WTC11 (cell line): ENCODE measurements at regions not wholly inside any gene's neighbourhood (a gene's known extent, or its start where the extent isn't known, plus 50 kb on each side); places are given as distances from the start of the nearest gene placed in this dataset.

Source experiments
- ATAC-seq: fragments of 200-7000 bp; cut with Tn5 transposase; 2 replicates; pipeline ENCODE4 v1.10.0; 2021; ENCODE audit warnings: mild to moderate bottlenecking, moderate library complexity
- CTCF ChIA-PET: fragments of 300-600 bp; sonication (Branson Sonifier 250); formaldehyde crosslinking; loops from one replicate; lab custom pipeline; 2021; ENCODE audit warnings: antibody characterized with exemption; lab: Charles Lee
- POLR2A ChIA-PET: fragments of 350-600 bp; sonication (Branson Sonifier 250); formaldehyde crosslinking; loops from one replicate; lab custom pipeline; 2021; ENCODE audit warnings: antibody characterized with exemption; lab: Charles Lee
- DNase-seq: peaks from one replicate; pipeline ENCODE4 v3.0.0; 2021; ENCODE audit warnings: low spot score
- H3K27ac Mint-ChIP-seq: 2 replicates; pipeline ENCODE4 v1.8.0; 2021; ENCODE audit warnings: mixed read lengths
- H3K27me3 Mint-ChIP-seq: 2 replicates; pipeline ENCODE4 v1.8.0; 2021; ENCODE audit warnings: low read depth, mild to moderate bottlenecking, moderate library complexity, mixed read lengths
- H3K36me3 Mint-ChIP-seq: 2 replicates; pipeline ENCODE4 v1.8.0; 2021; ENCODE audit warnings: mixed read lengths
- H3K4me1 Mint-ChIP-seq: 2 replicates; pipeline ENCODE4 v1.8.0; 2022; ENCODE audit warnings: mixed read lengths
- H3K4me3 Mint-ChIP-seq: 2 replicates; pipeline ENCODE4 v1.8.0; 2021; ENCODE audit warnings: mild to moderate bottlenecking, moderate library complexity, mixed read lengths
- H3K9me3 Mint-ChIP-seq: 2 replicates; pipeline ENCODE4 v1.8.0; 2021; ENCODE audit warnings: mixed read lengths
- ATF1 ChIP-seq: sonication (generic); formaldehyde crosslinking; IDR thresholded peaks from 2 replicates; pipeline ENCODE4 v1.8.1; 2023; ENCODE audit warnings: mild to moderate bottlenecking, moderate library complexity, missing genetic modification reagents
- ATF2 ChIP-seq: sonication (generic); formaldehyde crosslinking; IDR thresholded peaks from 2 replicates; pipeline ENCODE4 v1.8.1; 2022; ENCODE audit warnings: low read depth, missing genetic modification reagents, borderline replicate concordance
- ATF3 ChIP-seq: sonication (generic); formaldehyde crosslinking; conservative IDR thresholded peaks from 2 replicates; pipeline ENCODE4 v1.8.1; 2022; ENCODE audit warnings: mild to moderate bottlenecking, missing genetic modification reagents
- E2F1 ChIP-seq: sonication (generic); formaldehyde crosslinking; IDR thresholded peaks from 2 replicates; pipeline ENCODE4 v1.8.0; 2022; ENCODE audit warnings: mild to moderate bottlenecking, missing genetic modification reagents
- ETV6 ChIP-seq: sonication (generic); formaldehyde crosslinking; IDR thresholded peaks from 2 replicates; pipeline ENCODE4 v1.8.1; 2022; ENCODE audit warnings: mild to moderate bottlenecking, missing genetic modification reagents
- FOXJ3 ChIP-seq: sonication (generic); formaldehyde crosslinking; IDR thresholded peaks from 2 replicates; pipeline ENCODE4 v1.9.0; 2021; ENCODE audit warnings: missing genetic modification reagents, mild to moderate bottlenecking, borderline replicate concordance
- FOXP4 ChIP-seq: sonication (generic); formaldehyde crosslinking; IDR thresholded peaks from 2 replicates; pipeline ENCODE4 v1.8.0; 2022; ENCODE audit warnings: mild to moderate bottlenecking, missing genetic modification reagents
- HMGXB4 ChIP-seq: sonication (generic); formaldehyde crosslinking; IDR thresholded peaks from 2 replicates; pipeline ENCODE4 v1.8.1; 2023; ENCODE audit warnings: mild to moderate bottlenecking, moderate library complexity, missing genetic modification reagents
- JUN ChIP-seq: sonication (generic); formaldehyde crosslinking; IDR thresholded peaks from 2 replicates; pipeline ENCODE4 v1.8.0; 2023; ENCODE audit warnings: mild to moderate bottlenecking, missing genetic modification reagents
- KAT7 ChIP-seq: sonication (generic); formaldehyde crosslinking; IDR thresholded peaks from 2 replicates; pipeline ENCODE4 v1.8.1; 2023; ENCODE audit warnings: missing genetic modification reagents, mild to moderate bottlenecking, borderline replicate concordance
- NFE2L1 ChIP-seq: sonication (generic); formaldehyde crosslinking; IDR thresholded peaks from 2 replicates; pipeline ENCODE4 v1.8.1; 2023; ENCODE audit warnings: missing genetic modification reagents
- NFYB ChIP-seq: sonication (generic); formaldehyde crosslinking; conservative IDR thresholded peaks from 2 replicates; pipeline ENCODE4 v1.8.0; 2022; ENCODE audit warnings: low read depth, missing genetic modification reagents
- PREB ChIP-seq: sonication (generic); formaldehyde crosslinking; IDR thresholded peaks from 2 replicates; pipeline ENCODE4 v1.8.1; 2022; ENCODE audit warnings: mild to moderate bottlenecking, missing genetic modification reagents, moderate library complexity, borderline replicate concordance
- PRRX2 ChIP-seq: fragments of 250-450 bp; sonication (Bioruptor Pico); IDR thresholded peaks from 2 replicates; pipeline ENCODE4 v1.8.0; 2021; ENCODE audit warnings: mild to moderate bottlenecking
- SMAD4 ChIP-seq: sonication (generic); formaldehyde crosslinking; IDR thresholded peaks from 2 replicates; pipeline ENCODE4 v1.8.0; 2022; ENCODE audit warnings: mild to moderate bottlenecking, missing genetic modification reagents
- SOX15 ChIP-seq: fragments of 250-450 bp; sonication (Bioruptor Pico); IDR thresholded peaks from 2 replicates; pipeline ENCODE4 v1.9.0; 2021; ENCODE audit warnings: mild to moderate bottlenecking
- TEAD1 ChIP-seq: sonication (generic); formaldehyde crosslinking; IDR thresholded peaks from 2 replicates; pipeline ENCODE4 v1.8.0; 2022; ENCODE audit warnings: mild to moderate bottlenecking, missing genetic modification reagents
- TEAD4 ChIP-seq: sonication (generic); formaldehyde crosslinking; IDR thresholded peaks from 2 replicates; pipeline ENCODE4 v1.8.0; 2022; ENCODE audit warnings: mild to moderate bottlenecking, missing genetic modification reagents
- ZBTB21 ChIP-seq: sonication (generic); formaldehyde crosslinking; IDR thresholded peaks from 2 replicates; pipeline ENCODE4 v1.8.1; 2023; ENCODE audit warnings: mild to moderate bottlenecking, missing genetic modification reagents, borderline replicate concordance
- ZNF396 ChIP-seq: fragments of 250-450 bp; sonication (Bioruptor Pico); IDR thresholded peaks from 2 replicates; pipeline ENCODE4 v1.8.0; 2021; ENCODE audit warnings: mild to moderate bottlenecking, moderate library complexity, borderline replicate concordance

GRCh38 chr20:22944936-22945335 lies 90.2 kb upstream of the SSTR4 start:
- H3K4me3 Mint-ChIP-seq: no peak overlapping the region
- DNase-seq (no peak), ATAC-seq (no peak)
- H3K27ac Mint-ChIP-seq: no peak overlapping the region
- H3K4me1 Mint-ChIP-seq: no peaks in the 10 kb centered on the region
- ChIA-PET CTCF (interaction anchor here (1.0 kb wide), 1 partner anchor 93 kb away, joined by 3 read pairs; no protein-coding TSS in a partner anchor), POLR2A (no interaction called here)
- TF ChIP-seq ATF3 (no peak), ETV6 (CRISPR knock-in tag) (no peak), FOXP4 (CRISPR knock-in tag) (no peak), NFE2L1 (no peak), HMGXB4 (CRISPR knock-in tag) (no peak), JUN (no peak), FOXJ3 (no peak), TEAD4 (CRISPR knock-in tag) (no peak)
- no peaks in the 10 kb centered on the region; the same call in 1 of the 2 replicates for H3K27me3 Mint-ChIP-seq
- H3K36me3 Mint-ChIP-seq: no peaks in the 10 kb centered on the region
- no peaks in the 10 kb centered on the region for H3K9me3 Mint-ChIP-seq

GRCh38 chr20:22946596-22946995 lies 88.5 kb upstream of the SSTR4 start:
- Mint-ChIP-seq H3K36me3 (no peaks in the 10 kb centered on the region), H3K4me1 (no peaks in the 10 kb centered on the region), H3K4me3 (no peak overlapping the region), H3K9me3 (no peaks in the 10 kb centered on the region), H3K27me3 (no peaks in the 10 kb centered on the region; the same call in 1 of the 2 replicates)
- no peak for ATAC-seq
- CTCF ChIA-PET: interaction anchor here (0.7 to 1.1 kb wide), 2 partner anchors 28 to 95 kb away, joined by 3 to 4 read pairs; no protein-coding TSS in a partner anchor
- POLR2A ChIA-PET: no interaction called here
- no peak for TF ChIP-seq FOXP4 (CRISPR knock-in tag)
- no peak for TF ChIP-seq TEAD1 (CRISPR knock-in tag)
- TF ChIP-seq JUN: no peak
- TF ChIP-seq ATF2: no peak
- TF ChIP-seq TEAD4 (CRISPR knock-in tag): no peak
- no peak for TF ChIP-seq ZBTB21 (CRISPR knock-in tag)
- TF ChIP-seq KAT7 (CRISPR knock-in tag): no peak
- TF ChIP-seq PRRX2 (CRISPR knock-in tag): no peak
- no peak for TF ChIP-seq ZNF396
- no peak for TF ChIP-seq E2F1 (CRISPR knock-in tag)
- TF ChIP-seq SMAD4 (CRISPR knock-in tag): no peak
- no peak for TF ChIP-seq NFYB (CRISPR knock-in tag)
- TF ChIP-seq ATF3: no peak
- TF ChIP-seq PREB (CRISPR knock-in tag): no peak
- no peak for TF ChIP-seq ATF1
- TF ChIP-seq SOX15 (CRISPR knock-in tag): no peak
- TF ChIP-seq, all 79 proteins: peak for 0
- DNase-seq: no peak
- H3K27ac Mint-ChIP-seq: no peak overlapping the region
